Stomach (tissue), 8 donors: ENCODE measurements at regions not wholly inside any gene's neighbourhood (a gene's known extent, or its start where the extent isn't known, plus 50 kb on each side); places are given as distances from the start of the nearest gene placed in this dataset.
A peak's percentile ranks its signal among the peaks of the same experiment; 100 is the strongest.

Experiments
- DNase-seq, 2 donors: peaks; one replicate each; pipeline versions ENCODE4 v3.0.0 to v3.0.0-alpha.2; 2013 to 2019
- H3K27ac ChIP-seq, 5 donors: fragments of 200-600 bp in 4 of 5; sonication (generic) in 4 of 5; one replicate each; pipeline ENCODE4 v1.5.1; 2013 to 2019; ENCODE audit warnings: mild to moderate bottlenecking in 1 of 5, moderate library complexity in 1 of 5
- H3K27me3 ChIP-seq, 3 donors: fragments of 200-600 bp; sonication (generic); one replicate each; pipeline ENCODE4 v1.5.1; 2017 to 2019; ENCODE audit warnings: mixed run types in 1 of 3
- H3K36me3 ChIP-seq, 4 donors: fragments of 200-600 bp; sonication (generic); 1 replicate in 3 of 4; 2 replicates in 1 of 4; pipeline ENCODE4 v1.5.1; 2016 to 2019
- H3K4me1 ChIP-seq, 4 donors: fragments of 200-600 bp; sonication (generic); one replicate each; pipeline ENCODE4 v1.5.1; 2016 to 2019
- H3K4me3 ChIP-seq, 4 donors: fragments of 200-600 bp; sonication (generic) in 3 of 4; one replicate each; pipeline ENCODE4 v1.5.1; 2016 to 2019; ENCODE audit warnings: mild to moderate bottlenecking in 1 of 4
- H3K9me3 ChIP-seq, 4 donors: fragments of 200-600 bp; sonication (generic); one replicate each; pipeline ENCODE4 v1.5.1; 2016 to 2019
- CTCF ChIP-seq, 7 experiments: fragments of 450-650 bp in 4 of 7; fragments of 200-600 bp in 3 of 7; sonication (generic) in 3 of 7; IDR thresholded peaks; one replicate each; pipeline ENCODE4 v1.5.1; 2016 to 2019; ENCODE audit warnings: antibody characterized with exemption in 7 of 7, control low read depth in 2 of 7, mild to moderate bottlenecking in 1 of 7
- EP300 ChIP-seq: sonication (generic); formaldehyde crosslinking; IDR thresholded peaks from one replicate; pipeline ENCODE4 v1.6.1; 2017; ENCODE audit warnings: antibody characterized with exemption
- POLR2A ChIP-seq, 4 donors: fragments of 450-650 bp; IDR thresholded peaks; one replicate each; pipeline ENCODE4 v1.6.1; 2016; ENCODE audit warnings: antibody characterized with exemption in 4 of 4, control low read depth in 2 of 4, mild to moderate bottlenecking in 1 of 4, moderate library complexity in 1 of 4
- POLR2AphosphoS5 ChIP-seq, 3 donors: sonication (generic); formaldehyde crosslinking; IDR thresholded peaks; one replicate each; pipeline ENCODE4 v1.6.1; 2016; ENCODE audit warnings: antibody characterized with exemption in 3 of 3
- WGBS, 5 donors: extraction: QIAGEN DNeasy Blood & Tissue Kit in 3 of 5; methylation state at CpG; one replicate each; pipeline versions ENCODE4 v1.1.5 to v1.1.7; 2013 to 2018; 5-methylcytosine and 5-hydroxymethylcytosine counted together
- intact Hi-C: fragments of 100-400 bp; cut with DNase I; formaldehyde crosslinking; loops from one replicate; pipeline ENCODE4 v1.15.1; 2023; ENCODE audit warnings: low total_unique reads
- donor health status: healthy with polysubstance abuse.
- donor health status: Bipolar disorder and iron deficiency.
- donor health status: healthy.

GRCh38 chr21:32934829-32935228 is 90.9 kb upstream of the OLIG2 start:
- Histone ChIP-seq H3K27me3 (no peaks in the 10 kb centered on the region), H3K27ac (no peak overlapping the region), H3K9me3 (no peaks in the 10 kb centered on the region), H3K4me3 (no peak overlapping the region), H3K4me1 (peaks cover 0 to 5% (median 0%) of the 10 kb centered on the region in 4 donors), H3K36me3 (no peaks in the 10 kb centered on the region)
- TF ChIP-seq POLR2AphosphoS5 (IDR thresholded peaks at IDR 0.05) (no peak), POLR2A (IDR thresholded peaks at IDR 0.05) (no peak), EP300 (no peak), CTCF (IDR thresholded peaks at IDR 0.05) (no peak)
- no peak for DNase-seq
- 75 to 92% (median 76%) methylated on average over 3 of the region's 3 CpGs for WGBS, 5 donors
- intact Hi-C loops = no loop called here

DNA sequence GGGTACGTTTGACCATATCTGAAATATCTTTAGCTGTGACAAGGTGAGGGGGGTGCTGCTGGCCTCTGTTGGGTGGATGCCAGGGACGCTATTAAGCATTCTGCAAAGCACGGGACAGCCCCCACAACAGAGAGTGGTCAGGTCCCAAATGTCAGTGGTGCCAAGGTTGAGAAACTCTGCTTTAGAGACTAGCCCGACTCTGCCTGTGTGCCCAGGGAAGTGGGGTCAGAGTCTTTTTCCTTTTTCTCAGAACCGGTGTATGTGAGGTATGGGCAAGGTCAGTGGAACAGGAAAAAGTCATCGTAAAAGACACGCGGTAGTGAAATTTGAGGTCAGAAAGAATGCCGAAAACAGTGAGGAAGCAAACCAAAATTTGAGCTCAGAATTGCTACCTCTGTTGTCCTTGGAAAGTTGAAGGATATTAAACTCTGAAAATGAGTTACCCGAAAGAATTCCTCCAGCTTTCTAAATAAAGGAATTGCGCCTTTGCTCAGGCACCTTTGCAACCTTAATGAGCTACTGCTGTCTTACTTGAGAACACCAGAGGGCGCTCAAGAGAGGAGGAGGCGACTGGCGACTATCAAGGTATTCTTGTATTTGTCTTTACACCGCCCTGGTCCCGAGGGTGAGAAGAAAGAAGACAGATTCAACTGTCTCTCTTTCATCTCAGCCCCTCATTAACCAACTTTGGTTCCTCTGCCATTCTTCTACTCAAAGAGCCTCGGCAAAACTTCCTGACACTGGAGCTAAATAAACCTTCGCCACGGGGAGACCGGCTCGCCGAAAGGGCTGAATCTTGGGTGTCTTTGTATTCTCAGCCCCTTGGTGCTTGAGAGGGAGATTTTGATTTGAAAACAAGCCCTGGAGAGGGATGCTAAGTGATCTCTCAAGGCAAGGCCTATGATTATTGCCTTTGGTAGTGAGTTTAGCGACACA is 85.4 kb upstream of the OLIG2 start:
- peak; percentile 44 to 71 for DNase-seq
- Histone ChIP-seq H3K4me1 (no peaks in the 10 kb centered on the region), H3K27ac (no peak overlapping the region), H3K27me3 (peaks cover 0 to 3% (median 0%) of the 10 kb centered on the region in 3 donors), H3K4me3 (no peak overlapping the region), H3K9me3 (no peaks in the 10 kb centered on the region), H3K36me3 (no peaks in the 10 kb centered on the region)
- TF ChIP-seq EP300 (no peak), CTCF (IDR thresholded peaks at IDR 0.05) (peak in 5 of 7 experiments; percentile 42 to 59 (median 44))
- intact Hi-C loops = no loop called here
- 51 to 59% (median 56%) methylated on average over 23 of the region's 23 CpGs for WGBS, 5 donors

- no peak for DNase-seq
- Histone ChIP-seq H3K4me1 (no peaks in the 10 kb centered on the region), H3K36me3 (no peaks in the 10 kb centered on the region), H3K9me3 (no peaks in the 10 kb centered on the region), H3K27ac (no peak overlapping the region), H3K4me3 (no peak overlapping the region), H3K27me3 (peaks cover 0 to 4% (median 0%) of the 10 kb centered on the region in 3 donors)
- 70 to 79% (median 72%) methylated on average over 2 of the region's 2 CpGs for WGBS, 5 donors
- intact Hi-C loops = no loop called here
- TF ChIP-seq CTCF (IDR thresholded peaks at IDR 0.05) (no peak), POLR2A (IDR thresholded peaks at IDR 0.05) (no peak), EP300 (no peak)
Observed at GRCh38 chr21:32941263-32941662, 84.5 kb upstream of the OLIG2 start.

DNA sequence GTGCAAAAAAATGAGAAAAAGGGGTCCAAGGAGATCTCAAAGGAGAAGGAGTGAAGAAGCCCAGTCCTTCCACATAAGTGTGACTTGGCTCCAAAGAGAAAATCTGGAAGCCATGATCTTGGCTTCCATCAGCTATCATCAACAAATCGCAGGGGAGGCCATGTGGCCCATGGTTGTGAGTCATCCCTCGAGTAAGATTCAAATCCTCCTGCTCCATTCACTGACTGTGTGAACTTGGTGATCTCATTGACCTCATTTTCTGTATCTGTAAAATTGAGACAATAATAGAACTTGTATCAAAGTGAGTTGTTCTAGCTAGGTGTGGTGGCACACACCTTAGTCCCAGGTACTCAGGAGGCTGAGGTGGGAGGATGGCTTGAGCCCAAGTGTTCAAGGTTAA is 79.1 kb upstream of the OLIG2 start:
- H3K4me3 ChIP-seq = no peak overlapping the region
- H3K4me1 ChIP-seq = no peaks in the 10 kb centered on the region
- H3K36me3 ChIP-seq = no peaks in the 10 kb centered on the region
- DNase-seq = no peak
- no peaks in the 10 kb centered on the region for H3K9me3 ChIP-seq
- H3K27ac ChIP-seq = no peak overlapping the region
- 56 to 74% (median 72%) methylated on average over 2 of the region's 2 CpGs for WGBS, 5 donors
- H3K27me3 ChIP-seq = peaks cover 0 to 18% (median 0%) of the 10 kb centered on the region in 3 donors
- no peak for TF ChIP-seq POLR2AphosphoS5 (IDR thresholded peaks at IDR 0.05)
- no peak for TF ChIP-seq CTCF (IDR thresholded peaks at IDR 0.05)
- intact Hi-C loops = no loop called here
